Esophagus (tissue), 2 donors: ENCODE measurements at regions not wholly inside any gene's neighbourhood (a gene's known extent, or its start where the extent isn't known, plus 50 kb on each side); places are given as distances from the start of the nearest gene placed in this dataset.

Experiments
- H3K27ac ChIP-seq, 2 donors: one replicate each; pipeline ENCODE4 v1.5.1; 2013; ENCODE audit warnings: low read depth in 2 of 2, mild to moderate bottlenecking in 2 of 2, inconsistent platforms in 1 of 2, low read length in 1 of 2, moderate library complexity in 1 of 2
- H3K27me3 ChIP-seq, 2 donors: one replicate each; pipeline ENCODE4 v1.6.1; 2013; ENCODE audit warnings: low read length in 2 of 2, control low read depth in 1 of 2, mild to moderate bottlenecking in 1 of 2; ENCODE audit not compliant: insufficient read depth in 2 of 2, control insufficient read depth in 1 of 2
- H3K36me3 ChIP-seq, 2 donors: one replicate each; pipeline ENCODE4 v1.6.1; 2013; ENCODE audit warnings: low read length in 1 of 2; ENCODE audit not compliant: control insufficient read depth in 2 of 2, insufficient read depth in 2 of 2
- H3K4me1 ChIP-seq, 2 donors: one replicate each; pipeline ENCODE4 v1.6.1; 2013; ENCODE audit warnings: low read length in 1 of 2; ENCODE audit not compliant: control insufficient read depth in 2 of 2, insufficient read depth in 2 of 2
- H3K4me3 ChIP-seq, 2 donors: one replicate each; pipeline ENCODE4 v1.5.1; 2013; ENCODE audit warnings: low read length in 2 of 2, mild to moderate bottlenecking in 2 of 2, low read depth in 1 of 2, moderate library complexity in 1 of 2
- H3K9me3 ChIP-seq, 2 donors: one replicate each; pipeline ENCODE4 v1.6.1; 2013; ENCODE audit warnings: mild to moderate bottlenecking in 2 of 2, low read depth in 1 of 2, low read length in 1 of 2, moderate library complexity in 1 of 2; ENCODE audit not compliant: control insufficient read depth in 2 of 2, insufficient read depth in 1 of 2
- WGBS, 2 donors: extraction: QIAGEN DNeasy Blood & Tissue Kit; methylation state at CpG; one replicate each; pipeline ENCODE4 v1.1.7; 2013; 5-methylcytosine and 5-hydroxymethylcytosine counted together
- donor health status: healthy with polysubstance abuse.
- donor health status: Bipolar disorder and iron deficiency.

DNA sequence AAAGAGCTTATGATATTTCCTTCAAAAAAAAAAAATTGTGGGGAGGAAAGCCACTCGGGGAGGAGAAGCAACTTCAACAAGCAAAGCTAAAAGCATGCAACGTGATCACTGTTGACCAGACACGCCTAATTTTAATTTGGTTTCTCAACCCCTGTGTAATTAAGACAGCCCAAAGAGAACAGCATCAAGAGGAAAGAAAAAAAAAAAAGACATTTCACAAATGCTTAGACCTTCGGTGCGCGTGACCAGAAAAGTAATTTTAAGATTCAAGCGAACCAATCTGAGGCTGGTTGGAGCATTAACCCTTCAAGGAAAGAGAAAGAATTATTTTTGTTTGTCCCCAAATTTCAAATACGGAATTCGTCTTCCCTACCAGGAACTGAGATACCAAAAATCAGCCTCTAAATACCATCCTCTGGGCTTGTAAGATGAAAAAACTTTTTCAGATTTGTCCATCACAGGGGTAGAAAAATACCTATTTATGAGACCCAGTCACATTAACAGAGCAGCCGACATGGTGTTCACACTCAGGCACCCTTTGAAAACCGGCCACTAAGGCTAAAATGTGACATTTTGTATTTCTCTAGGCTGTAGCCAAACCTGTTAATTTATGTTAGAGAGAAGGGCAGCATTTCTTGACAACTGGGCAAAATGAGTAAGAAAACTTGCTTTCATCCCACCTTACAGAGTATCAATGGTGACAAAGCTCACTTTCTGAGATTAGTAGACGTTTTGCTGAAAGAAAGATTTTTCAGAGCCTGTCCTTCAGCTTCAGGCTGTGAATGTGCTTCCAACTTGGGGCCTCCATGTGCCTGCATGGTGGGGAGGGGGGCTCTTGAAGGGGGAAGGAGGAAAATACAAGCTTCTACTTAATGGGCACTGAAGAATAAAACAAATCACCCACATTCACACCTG is 179.9 kb upstream of the KLF14 start:
- Histone ChIP-seq H3K27ac (peak overlapping the region; percentile 89 to 99), H3K9me3 (no peaks in the 10 kb centered on the region), H3K27me3 (no peaks in the 10 kb centered on the region), H3K4me1 (peaks cover 6 to 15% of the 10 kb centered on the region in 2 donors), H3K4me3 (peak overlapping the region; percentile 28 to 71), H3K36me3 (peaks cover 0 to 4% of the 10 kb centered on the region in 2 donors)
- WGBS, 2 donors: 21 to 31% methylated on average over 12 of the region's 12 CpGs

DNA sequence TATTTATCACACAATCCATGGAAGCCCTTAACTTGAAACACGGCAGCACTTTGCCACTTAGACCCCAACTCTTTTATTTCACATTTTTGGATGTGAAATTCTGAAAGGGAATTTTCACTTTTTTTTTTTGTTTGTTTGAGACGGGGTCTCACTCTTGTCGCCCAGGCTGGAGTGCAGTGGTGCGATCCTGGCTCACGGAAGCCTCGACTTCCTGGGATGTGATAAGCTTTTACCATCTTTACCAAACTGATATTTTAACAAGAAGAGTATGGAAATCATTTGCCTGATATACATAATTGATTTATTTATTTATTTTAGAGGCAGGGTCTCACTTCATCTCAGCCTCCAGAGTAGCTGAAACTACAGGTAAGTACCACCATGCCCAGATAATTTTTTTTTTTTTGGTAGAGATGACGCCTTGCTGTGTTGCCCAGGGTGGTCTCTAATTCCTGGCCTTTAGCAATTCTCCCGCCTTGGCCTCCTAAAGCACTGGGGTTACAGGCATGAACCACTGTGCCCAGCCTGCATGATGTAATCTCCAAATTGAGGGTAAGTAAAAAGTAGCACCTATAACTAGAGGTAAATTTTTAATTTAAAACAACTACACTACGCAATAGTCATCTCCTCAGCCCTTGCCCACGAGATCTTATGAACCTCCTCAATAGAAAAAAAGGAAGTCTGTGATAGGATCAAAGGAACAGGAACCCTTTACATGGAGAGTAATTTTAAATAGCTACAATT is 180.7 kb upstream of the KLF14 start:
- Histone ChIP-seq H3K4me1 (peaks cover 3 to 9% of the 10 kb centered on the region in 2 donors), H3K9me3 (no peaks in the 10 kb centered on the region), H3K27ac (peak overlapping the region; percentile 64 to 89), H3K4me3 (no peak overlapping the region), H3K36me3 (peaks cover 0 to under 1% of the 10 kb centered on the region in 2 donors), H3K27me3 (no peaks in the 10 kb centered on the region)
- WGBS, 2 donors: 84 to 89% methylated on average over 10 of the region's 10 CpGs

DNA sequence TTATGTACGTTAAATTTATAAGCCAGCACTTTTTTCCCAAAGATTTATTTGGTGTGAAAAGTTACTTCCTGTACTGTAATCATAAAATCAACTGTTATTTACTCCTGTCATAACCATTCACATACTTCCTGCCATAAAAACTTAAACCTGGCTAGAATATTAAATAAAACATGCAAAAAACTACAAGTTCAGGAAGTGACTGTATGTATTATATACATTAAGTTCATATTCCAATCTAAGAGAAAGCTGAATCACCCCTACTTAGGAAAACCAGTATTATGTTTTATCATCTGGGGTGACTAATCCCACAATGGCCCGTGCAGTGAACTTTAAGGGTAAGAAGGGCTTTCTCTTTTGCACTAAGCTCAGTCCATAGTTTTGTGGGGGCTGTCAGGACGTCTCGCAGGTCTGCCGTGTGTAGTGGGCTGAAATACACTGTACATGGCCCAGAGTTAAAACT is 183.7 kb upstream of the KLF14 start:
- Histone ChIP-seq H3K36me3 (peaks cover 0 to 3% of the 10 kb centered on the region in 2 donors), H3K9me3 (no peaks in the 10 kb centered on the region), H3K4me1 (peaks cover 3 to 9% of the 10 kb centered on the region in 2 donors), H3K4me3 (no peak overlapping the region), H3K27ac (peak overlapping the region; percentile 65 to 69), H3K27me3 (no peaks in the 10 kb centered on the region)
- WGBS, 2 donors: 38 to 51% methylated on average over 5 of the region's 5 CpGs

DNA sequence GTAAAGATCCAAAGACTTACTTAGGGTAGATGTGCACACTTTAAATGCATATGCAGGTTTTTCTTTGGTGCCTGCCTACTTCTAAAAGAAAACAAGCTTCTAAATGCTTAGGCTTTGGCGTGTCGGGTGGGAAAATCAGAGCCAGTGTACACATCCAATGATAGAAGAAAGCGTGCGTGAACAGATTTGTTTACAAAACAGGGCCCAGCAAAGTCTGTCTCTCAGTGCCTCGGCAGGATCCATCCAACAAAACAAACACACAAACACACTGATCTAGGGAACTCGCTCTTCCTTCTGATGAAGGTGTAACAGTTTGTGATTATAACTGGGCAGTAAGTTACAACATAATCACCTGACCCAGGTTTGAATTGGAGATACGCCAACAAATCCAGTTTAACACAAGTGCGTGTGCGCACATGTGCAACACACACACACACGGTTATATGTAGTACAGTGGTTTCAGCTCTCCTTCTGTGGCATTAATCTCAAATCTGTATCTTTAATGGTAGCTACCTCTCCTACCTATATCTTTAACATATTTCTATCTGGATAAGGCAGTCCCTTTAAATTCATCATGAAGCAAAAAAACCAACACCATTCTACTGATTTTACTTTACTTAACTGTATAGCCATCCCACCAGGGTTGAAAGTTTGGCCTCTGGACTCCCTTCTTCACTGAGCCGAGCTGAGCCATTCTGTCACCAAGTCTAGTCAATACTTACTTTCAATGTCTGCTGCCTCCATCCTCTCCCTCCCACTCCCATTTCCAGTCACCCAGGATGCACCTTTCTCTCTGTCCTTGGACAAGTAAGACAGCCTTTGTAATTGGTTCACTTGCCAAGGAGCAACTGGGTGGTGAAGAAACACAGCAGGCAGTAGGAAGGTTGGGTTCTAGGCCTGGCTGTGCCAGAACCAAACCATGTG is 184.4 kb upstream of the KLF14 start:
- peaks cover 0 to 3% of the 10 kb centered on the region in 2 donors for H3K36me3 ChIP-seq
- H3K27me3 ChIP-seq: no peaks in the 10 kb centered on the region
- peaks cover 3 to 9% of the 10 kb centered on the region in 2 donors for H3K4me1 ChIP-seq
- 60 to 62% methylated on average over 11 of the region's 11 CpGs for WGBS, 2 donors
- H3K27ac ChIP-seq: peak overlapping the region; percentile 65 to 69
- no peak overlapping the region for H3K4me3 ChIP-seq
- no peaks in the 10 kb centered on the region for H3K9me3 ChIP-seq

DNA sequence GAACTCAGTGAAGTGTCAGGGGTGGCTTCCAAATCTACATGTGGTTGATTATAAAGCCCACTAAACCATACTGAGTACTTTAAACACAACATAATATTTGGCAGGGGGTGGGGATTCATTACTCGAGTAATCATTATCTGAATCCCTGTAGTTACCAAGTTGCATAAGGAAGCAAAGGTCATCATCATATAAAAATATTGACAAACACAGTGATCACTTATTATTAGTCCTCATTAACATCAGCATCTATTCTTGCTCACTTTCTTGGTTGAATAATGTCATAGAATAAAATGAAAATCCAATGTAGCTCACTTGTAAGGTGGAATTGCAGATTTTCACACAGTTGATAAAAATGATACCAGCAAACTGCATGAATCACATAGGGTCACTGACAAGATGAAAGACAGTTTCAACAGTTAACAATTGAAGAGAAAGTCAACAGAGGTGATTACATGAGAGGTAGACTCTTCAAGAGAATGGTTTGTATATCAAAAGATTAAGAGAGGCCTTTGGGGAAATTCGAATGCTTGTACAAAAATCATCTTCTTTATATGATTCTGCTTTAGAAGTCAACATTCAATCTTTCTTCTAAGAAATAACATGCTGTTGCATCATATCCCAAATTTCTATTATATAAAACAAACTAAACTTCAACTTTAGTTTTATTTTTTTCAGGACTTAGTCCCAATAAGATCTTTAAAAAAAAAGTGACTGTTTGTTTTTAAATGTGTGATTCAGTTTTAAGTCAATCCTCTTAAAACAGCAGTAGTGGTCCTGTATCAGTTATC is 185.5 kb upstream of the KLF14 start:
- H3K27me3 ChIP-seq: no peaks in the 10 kb centered on the region
- peaks cover 0 to 3% of the 10 kb centered on the region in 2 donors for H3K36me3 ChIP-seq
- WGBS, 2 donors: 66 to 80% methylated on average over 2 of the region's 2 CpGs
- no peaks in the 10 kb centered on the region for H3K9me3 ChIP-seq
- H3K27ac ChIP-seq: no peak overlapping the region
- H3K4me3 ChIP-seq: no peak overlapping the region
- peaks cover 3 to 12% of the 10 kb centered on the region in 2 donors for H3K4me1 ChIP-seq

DNA sequence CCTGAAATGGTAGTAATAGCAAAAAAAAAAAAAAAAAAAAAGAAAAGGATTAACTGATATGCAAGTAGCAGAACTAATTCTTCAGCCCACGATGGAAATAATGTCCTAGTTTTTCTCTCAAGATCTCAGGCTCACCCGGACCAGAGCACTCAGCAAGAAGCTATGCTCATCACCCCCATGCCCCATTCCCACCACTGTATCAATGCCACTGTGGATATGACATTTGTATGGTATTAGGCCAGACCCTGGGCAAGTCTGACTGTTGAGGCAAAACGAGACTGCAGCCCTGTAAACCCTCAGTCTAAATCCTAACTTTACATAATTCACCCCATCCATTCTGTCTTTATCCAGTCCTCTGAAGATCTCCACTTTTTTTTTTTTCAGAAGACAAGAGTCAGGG is 186.1 kb upstream of the KLF14 start:
- 66 to 68% methylated on average over 3 of the region's 3 CpGs for WGBS, 2 donors
- Histone ChIP-seq H3K27me3 (no peaks in the 10 kb centered on the region), H3K4me3 (no peak overlapping the region), H3K9me3 (no peaks in the 10 kb centered on the region), H3K36me3 (peaks cover 0 to 3% of the 10 kb centered on the region in 2 donors), H3K4me1 (peaks cover 3 to 12% of the 10 kb centered on the region in 2 donors), H3K27ac (peak overlapping the region in 1 of 2 donors; percentile 66)

DNA sequence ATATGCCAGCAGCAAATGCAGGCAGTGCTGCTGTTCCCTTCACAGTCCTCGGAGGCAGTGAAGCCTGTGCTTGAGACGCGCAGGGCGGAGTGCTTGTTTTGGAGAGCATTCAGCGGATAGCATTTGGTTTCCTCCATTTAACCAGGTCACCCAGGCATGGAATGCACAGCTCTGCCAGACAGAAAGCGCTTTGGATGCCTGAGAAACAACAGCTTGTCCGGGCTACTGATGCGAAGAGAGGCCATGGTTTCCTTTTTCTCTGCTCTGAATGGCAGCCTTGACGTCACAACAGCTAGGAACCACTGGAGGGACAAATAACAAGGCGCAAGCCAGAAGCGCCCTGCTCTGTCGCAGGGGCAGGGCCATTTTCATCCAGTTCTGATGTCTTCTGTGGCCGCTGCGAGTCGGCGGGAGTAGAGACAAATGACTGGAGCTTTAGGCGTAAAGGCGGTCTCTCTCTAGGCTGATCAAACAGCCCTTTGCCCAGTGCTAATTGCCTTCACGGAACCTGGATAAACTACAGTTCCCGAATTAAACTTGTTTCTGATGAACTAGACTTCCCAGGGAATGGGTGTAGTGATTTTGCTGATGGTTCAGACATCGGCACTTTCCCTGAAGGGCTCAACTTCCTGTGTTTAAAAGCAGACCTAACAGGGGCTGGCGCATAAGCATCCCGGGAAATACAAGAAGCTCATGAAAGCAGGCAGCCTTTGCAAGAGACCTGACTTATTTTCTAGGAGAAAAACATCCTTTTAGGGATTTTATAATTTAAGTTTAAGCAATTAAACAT is 187.6 kb upstream of the KLF14 start:
- H3K36me3 ChIP-seq: peaks cover 0 to 3% of the 10 kb centered on the region in 2 donors
- H3K27me3 ChIP-seq: no peaks in the 10 kb centered on the region
- peak overlapping the region; percentile 16 to 26 for H3K4me3 ChIP-seq
- H3K9me3 ChIP-seq: no peaks in the 10 kb centered on the region
- peaks cover 3 to 16% of the 10 kb centered on the region in 2 donors for H3K4me1 ChIP-seq
- 35 to 51% methylated on average over 23 of the region's 23 CpGs for WGBS, 2 donors
- H3K27ac ChIP-seq: peak overlapping the region; percentile 77 to 89
